HCEC 1CT (cell line): ENCODE measurements at regions not wholly inside any gene's neighbourhood (a gene's known extent, or its start where the extent isn't known, plus 50 kb on each side); places are given as distances from the start of the nearest gene placed in this dataset.

ENCODE experiments used
- DNase-seq: peaks from one replicate; pipeline ENCODE4 v3.0.0-alpha.2; 2017

DNA sequence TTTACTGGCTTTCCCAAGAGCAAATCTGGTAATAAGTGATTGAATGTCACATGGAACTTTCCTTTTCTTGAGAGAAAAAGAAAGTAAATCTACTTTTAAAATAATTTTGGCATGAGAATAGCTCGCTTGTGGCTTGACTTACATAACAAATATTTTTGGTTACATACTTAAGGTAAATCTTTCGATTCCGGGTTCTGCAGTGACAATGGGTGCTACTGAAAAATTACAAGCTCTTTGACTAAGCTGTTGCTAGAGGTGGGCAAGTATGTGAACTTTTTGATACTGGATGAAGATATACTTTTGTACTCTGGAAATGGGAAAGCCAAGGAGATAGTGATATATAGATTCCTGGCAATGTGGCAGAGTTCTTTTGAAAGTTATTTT, 51.9 kb upstream of the OTOL1 start:
- DNase-seq = no peak

DNA sequence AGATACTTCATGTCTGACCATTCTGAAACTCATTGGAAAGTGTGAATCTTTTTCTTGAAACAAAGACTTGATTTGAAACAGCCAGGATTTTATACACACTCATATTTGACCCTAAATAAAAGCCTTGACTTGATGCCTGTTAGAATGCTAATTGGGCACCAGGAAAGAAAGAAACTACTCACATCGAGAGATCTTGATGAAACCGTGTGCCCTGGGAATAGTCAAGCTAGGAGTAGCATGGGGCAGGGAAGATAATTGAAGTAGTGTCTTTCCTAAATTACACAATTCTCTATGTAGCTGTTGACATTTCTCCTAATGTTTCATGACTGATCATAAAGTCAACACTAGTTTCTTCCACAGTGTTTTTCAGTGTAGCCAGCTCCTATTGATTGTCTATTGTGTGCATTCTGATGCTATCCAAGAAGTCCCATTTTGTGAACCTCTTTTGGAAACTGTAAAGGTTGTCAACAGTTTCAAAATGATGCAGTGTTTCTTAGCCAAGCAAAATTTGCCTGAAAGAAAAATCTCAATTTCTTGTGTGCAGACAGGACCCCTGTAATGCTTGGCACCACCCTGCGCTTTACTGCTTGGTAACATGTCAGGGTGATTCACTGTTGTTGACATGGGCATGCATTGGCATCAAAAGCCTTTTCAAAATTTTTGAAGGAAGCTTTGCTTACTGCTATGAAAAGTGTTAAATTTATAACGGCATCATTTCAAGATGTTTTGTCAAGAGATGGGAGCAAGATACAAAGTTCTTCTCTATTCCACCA, 52.5 kb upstream of the OTOL1 start:
- no peak for DNase-seq

DNA sequence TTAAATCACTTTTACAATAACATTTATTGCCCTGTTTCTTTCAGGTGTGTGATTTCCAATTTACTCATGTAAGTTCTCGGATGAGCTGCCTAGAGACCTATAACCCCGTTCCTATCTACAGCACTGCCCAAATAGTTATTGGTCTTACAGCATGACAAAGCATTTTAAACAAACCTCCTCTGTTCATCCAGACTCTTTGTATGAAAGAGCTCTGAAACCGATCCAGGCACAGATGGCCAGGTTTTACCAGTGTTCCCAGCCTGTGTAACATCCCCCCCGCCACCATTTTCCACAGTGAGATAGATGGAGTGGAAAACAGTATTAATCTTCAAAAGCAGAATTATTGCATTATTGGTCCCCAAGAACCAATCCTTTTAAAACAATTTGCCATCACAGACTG, 59.0 kb upstream of the SPTSSB start:
- no peak for DNase-seq

GRCh38 chr3:161427347-161427746, 56.0 kb upstream of the SPTSSB start:
- DNase-seq = no peak

DNA sequence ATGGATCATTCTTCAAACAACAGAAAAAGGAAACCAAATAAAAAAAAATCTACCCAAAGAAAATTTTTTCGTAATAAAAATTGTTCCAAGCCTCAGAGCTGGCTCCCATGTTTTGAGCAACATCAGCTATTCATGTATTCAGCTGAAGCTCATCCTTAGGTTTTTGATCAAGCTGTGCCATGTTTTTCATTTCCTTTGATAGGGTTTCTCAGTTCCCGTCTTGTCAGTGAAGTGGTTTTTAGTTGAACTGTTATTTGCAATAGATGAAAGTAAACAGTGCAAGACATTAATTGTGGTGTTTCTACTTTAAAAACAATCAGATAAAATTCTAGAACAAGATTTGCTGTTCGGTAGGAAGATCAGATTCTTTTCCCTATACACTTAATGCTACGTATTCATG, 55.4 kb upstream of the SPTSSB start:
- no peak for DNase-seq

DNA sequence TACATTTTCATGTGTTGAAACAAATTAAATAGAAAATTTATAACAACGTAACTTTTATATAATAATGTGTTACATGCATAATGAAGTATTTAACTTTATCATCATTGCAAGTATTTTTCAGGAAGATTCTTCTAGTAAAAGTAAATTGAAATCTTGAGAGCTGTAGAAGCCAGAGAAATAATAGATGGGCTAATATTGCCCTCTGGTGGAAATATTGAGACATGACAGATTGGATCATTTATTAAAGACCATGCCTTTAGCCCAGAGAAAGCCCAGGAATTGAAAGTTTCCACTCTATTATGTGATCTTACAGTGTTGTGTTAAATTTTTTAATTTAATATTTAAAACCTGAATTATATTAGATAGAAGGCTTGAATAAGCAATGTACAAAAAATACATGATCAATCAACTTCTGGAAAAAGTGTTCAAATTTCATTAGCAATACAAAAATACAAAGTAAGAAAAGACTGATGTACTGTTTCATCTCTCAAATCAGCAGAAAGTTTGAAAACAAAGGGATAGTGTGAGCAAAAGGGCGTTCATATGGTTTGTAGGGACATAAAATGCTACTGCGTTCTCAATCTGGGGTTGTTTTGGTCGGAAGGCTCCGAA, 52.7 kb upstream of the SPTSSB start:
- peak; percentile 33 for DNase-seq

GRCh38 chr3:161422171-161422700, 50.9 kb upstream of the SPTSSB start:
- no peak for DNase-seq
